GM10248 (cell line): ENCODE measurements at regions not wholly inside any gene's neighbourhood (a gene's known extent, or its start where the extent isn't known, plus 50 kb on each side); places are given as distances from the start of the nearest gene placed in this dataset.

Source experiments
- CTCF ChIA-PET: fragments of 300-600 bp; sonication (Branson Sonifier 250); formaldehyde crosslinking; extraction: SDS; loops from one replicate; lab custom pipeline; 2021; ENCODE audit warnings: antibody characterized with exemption; lab: Yijun Ruan, JAX
- POLR2A ChIA-PET: fragments of 350-650 bp; sonication (Branson Sonifier 250); formaldehyde crosslinking; extraction: SDS; loops from one replicate; lab custom pipeline; 2020; ENCODE audit warnings: antibody characterized with exemption; lab: Yijun Ruan, JAX
- DNase-seq: peaks from one replicate; pipeline ENCODE4 v3.0.0; 2012; ENCODE audit errors: extremely low spot score
- CTCF ChIP-seq: IDR thresholded peaks from 2 replicates; pipeline ENCODE4 v1.5.1; 2012; ENCODE audit warnings: mild to moderate bottlenecking, low read depth; ENCODE audit errors: extremely low read depth, missing control alignments, control extremely low read depth

- CTCF ChIA-PET: no interaction called here
- DNase-seq: no peak
Measured at GRCh38 chr15:52980446-52980845, 190.3 kb upstream of the ONECUT1 start.

DNA sequence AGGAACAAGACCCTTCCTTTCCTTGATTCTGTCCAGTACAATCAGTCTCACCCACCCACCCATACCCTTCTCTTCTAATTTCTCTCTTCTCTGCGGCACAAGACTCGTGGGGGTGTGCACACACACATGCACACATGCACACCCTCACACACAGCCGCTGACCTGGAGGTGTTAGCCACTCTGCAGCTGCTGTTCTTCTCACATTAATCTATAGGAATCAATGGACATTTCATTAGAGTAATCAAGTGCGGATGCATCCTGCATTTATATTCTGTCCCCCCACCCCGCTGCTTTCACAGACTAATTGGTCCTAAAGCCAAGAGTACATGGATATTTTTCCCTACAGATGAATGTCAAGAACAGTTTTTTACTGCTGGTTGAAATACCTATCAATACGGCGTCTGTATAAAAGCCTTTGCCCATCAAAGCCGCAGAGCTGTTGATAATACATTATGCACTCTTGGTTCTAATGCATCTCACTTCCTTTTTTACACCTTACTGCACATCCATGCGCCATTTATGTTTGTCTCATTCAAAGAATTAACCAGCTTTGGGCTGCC is 186.5 kb upstream of the ONECUT1 start:
- ChIA-PET POLR2A (no interaction called here), CTCF (no interaction called here)
- no peak for TF ChIP-seq CTCF
- DNase-seq: no peak

More at GRCh38 chr15:52980446-52980845, 190.3 kb upstream of the ONECUT1 start:
- no peak for TF ChIP-seq CTCF
- POLR2A ChIA-PET: no interaction called here

DNA sequence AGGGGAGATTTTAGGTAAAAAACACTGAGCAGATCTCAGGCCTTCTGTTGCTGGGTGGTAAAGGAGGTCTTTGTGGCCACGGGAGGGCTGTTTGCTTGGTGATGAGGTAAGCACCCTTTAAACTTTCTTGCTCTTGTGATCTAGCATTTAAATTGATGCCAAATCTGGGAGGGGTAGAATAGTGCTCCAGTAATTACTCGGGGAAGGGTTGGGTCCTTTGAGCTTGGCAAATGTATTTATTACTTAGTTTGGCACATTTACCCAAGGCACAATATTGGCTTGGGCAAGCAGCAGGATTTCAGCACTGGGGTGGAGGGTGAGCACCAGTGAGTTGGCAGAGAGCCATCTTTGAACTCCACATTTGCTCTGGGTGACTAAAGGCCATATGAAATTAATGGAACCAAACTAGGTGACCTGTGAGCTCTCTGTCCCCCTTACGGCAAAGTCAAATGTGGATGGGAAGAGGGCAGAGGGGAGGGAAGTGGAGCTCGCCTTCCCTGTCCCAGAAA is 185.9 kb upstream of the ONECUT1 start:
- no peak for DNase-seq
- TF ChIP-seq CTCF: no peak
- CTCF ChIA-PET: no interaction called here

GRCh38 chr15:52963865-52964264 is 173.7 kb upstream of the ONECUT1 start:
- ChIA-PET POLR2A (no interaction called here), CTCF (no interaction called here)
- TF ChIP-seq CTCF: no peak
- DNase-seq: no peak

More for the DNA sequence above, 185.9 kb upstream of the ONECUT1 start:
- POLR2A ChIA-PET: no interaction called here

- POLR2A ChIA-PET: no interaction called here
- TF ChIP-seq CTCF: no peak
- DNase-seq: no peak
- CTCF ChIA-PET: no interaction called here
Measured at GRCh38 chr15:52960283-52960682, 170.1 kb upstream of the ONECUT1 start.

DNA sequence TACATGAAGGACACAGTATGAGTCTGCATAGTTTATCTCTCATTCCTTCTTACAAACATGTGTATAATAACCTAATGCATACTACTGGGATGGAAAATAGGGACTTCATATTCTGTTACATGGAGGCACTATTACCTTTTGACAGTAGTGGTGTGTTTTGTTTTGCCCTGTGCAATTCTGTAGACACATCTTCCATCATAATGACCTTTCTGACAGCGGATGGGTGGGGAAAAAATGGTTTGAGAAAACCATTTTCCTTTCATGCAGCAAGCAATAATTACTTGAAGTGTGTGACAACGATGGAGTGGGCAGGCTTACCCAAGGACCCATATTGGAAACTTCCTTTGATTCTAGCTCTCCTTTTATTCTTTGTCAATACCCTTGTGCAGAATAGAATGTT is 153.6 kb upstream of the ONECUT1 start:
- no peak for DNase-seq
- ChIA-PET CTCF (interaction anchor here (1.3 kb wide), 1 partner anchor 13 kb away, joined by 3 read pairs; no protein-coding TSS in a partner anchor), POLR2A (no interaction called here)
- no peak for TF ChIP-seq CTCF
